ENCODE measurements at regions not wholly inside any gene's neighbourhood (a gene's known extent, or its start where the extent isn't known, plus 50 kb on each side); places are given as distances from the start of the nearest gene placed in this dataset.

DNA sequence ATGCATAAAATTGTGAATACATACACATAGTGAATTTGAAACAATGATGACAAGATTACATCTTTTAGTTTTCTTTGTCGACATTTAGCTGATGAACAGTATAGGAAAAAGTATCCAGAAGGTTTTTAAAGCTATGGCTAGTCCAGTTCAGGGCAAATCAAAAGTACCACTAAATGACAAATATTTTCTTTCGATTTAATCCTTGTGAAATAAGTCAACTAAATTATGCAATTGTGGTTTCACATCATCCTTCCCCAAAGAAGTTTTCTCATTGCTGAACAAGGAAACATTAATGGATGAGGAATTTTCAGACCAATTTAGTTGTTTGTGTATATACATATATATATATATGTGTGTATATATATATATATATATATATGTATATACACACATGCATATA, 774.0 kb downstream of the DNAJB9 start:
- H3K4me3 ChIP-seq (ENCODE audit: low read depth, low read length): no peak overlapping the region
- TF ChIP-seq, protein P1, sequence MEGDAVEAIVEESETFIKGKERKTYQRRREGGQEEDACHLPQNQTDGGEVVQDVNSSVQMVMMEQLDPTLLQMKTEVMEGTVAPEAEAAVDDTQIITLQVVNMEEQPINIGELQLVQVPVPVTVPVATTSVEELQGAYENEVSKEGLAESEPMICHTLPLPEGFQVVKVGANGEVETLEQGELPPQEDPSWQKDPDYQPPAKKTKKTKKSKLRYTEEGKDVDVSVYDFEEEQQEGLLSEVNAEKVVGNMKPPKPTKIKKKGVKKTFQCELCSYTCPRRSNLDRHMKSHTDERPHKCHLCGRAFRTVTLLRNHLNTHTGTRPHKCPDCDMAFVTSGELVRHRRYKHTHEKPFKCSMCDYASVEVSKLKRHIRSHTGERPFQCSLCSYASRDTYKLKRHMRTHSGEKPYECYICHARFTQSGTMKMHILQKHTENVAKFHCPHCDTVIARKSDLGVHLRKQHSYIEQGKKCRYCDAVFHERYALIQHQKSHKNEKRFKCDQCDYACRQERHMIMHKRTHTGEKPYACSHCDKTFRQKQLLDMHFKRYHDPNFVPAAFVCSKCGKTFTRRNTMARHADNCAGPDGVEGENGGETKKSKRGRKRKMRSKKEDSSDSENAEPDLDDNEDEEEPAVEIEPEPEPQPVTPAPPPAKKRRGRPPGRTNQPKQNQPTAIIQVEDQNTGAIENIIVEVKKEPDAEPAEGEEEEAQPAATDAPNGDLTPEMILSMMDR (IDR thresholded peaks at IDR 0.05; ENCODE audit: insufficient read depth, low read length, poor library complexity, severe bottlenecking): no peak
- no peaks in the 10 kb centered on the region for H3K27me3 ChIP-seq (ENCODE audit: control insufficient read depth, insufficient read depth, low read length)
- H3K36me3 ChIP-seq (ENCODE audit: control insufficient read depth, insufficient read depth, low read length): no peaks in the 10 kb centered on the region
- no peak for DNase-seq (ENCODE audit: low read depth)

DNA sequence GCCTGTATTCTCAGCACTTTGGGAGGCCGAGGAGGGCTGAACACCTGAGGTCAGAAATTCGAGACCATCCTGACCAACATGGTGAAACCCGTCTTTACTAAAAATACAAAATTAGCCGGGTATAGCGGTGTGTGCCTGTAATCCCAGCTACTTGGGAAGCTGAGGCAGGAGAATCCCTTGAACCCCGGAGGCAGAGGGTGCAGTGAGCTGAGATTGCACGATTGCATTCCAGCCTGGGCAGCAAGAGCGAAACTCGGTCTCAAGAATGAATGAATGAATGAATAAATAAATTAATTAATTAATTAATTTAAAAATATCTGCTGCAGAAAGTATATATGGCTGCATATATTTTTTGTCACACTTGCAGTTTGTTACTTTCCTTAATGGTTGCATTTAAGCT, 781.8 kb downstream of the DNAJB9 start:
- Histone ChIP-seq H3K27me3 (ENCODE audit: control insufficient read depth, insufficient read depth, low read length) (no peaks in the 10 kb centered on the region), H3K36me3 (ENCODE audit: control insufficient read depth, insufficient read depth, low read length) (no peaks in the 10 kb centered on the region), H3K4me3 (ENCODE audit: low read depth, low read length) (no peak overlapping the region)
- DNase-seq (ENCODE audit: low read depth): no peak
- TF ChIP-seq, protein P1 (IDR thresholded peaks at IDR 0.05; ENCODE audit: insufficient read depth, low read length, poor library complexity, severe bottlenecking): no peak

DNA sequence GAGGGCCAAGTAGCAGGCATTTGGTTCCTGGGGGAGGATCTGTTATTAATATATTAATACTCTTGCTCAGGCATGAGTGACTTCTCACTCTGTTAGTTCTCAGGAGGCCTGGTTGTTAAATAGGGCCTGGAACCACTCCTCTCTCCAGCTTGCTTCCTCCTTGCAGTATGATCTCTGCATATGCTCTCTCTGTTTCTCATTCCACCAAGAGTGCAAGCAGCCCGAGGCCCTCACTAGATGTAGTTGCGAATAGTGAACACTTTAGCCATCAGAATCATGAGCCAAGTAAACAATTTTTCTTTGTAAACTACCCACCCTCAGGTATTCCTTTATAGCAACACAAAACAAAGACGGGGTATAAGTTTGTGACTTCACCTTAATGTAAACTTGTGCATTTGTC, 784.3 kb downstream of the DNAJB9 start:
- no peaks in the 10 kb centered on the region for H3K27me3 ChIP-seq (ENCODE audit: control insufficient read depth, insufficient read depth, low read length)
- H3K4me3 ChIP-seq (ENCODE audit: low read depth, low read length): no peak overlapping the region
- TF ChIP-seq, protein P1 (IDR thresholded peaks at IDR 0.05; ENCODE audit: insufficient read depth, low read length, poor library complexity, severe bottlenecking): no peak
- no peak for DNase-seq (ENCODE audit: low read depth)
- H3K36me3 ChIP-seq (ENCODE audit: control insufficient read depth, insufficient read depth, low read length): no peaks in the 10 kb centered on the region

DNA sequence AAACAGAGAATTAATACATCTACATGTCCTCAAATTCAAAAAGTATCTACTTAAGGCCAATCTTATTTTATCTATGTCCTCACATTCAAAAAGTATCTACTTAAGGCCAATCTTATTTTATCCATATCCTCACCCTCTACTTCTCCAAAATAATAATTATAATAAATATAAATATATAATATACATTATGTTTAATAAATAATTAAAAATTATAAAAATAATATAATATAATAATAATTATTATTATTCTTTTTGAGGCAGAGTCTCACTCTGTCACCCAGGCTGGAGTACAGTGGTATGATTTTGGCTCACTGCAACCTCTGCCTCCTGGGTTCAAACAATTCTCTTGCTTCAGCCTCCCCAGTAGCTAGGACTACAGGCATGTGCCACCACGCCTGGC, 784.9 kb downstream of the DNAJB9 start:
- Histone ChIP-seq H3K27me3 (ENCODE audit: control insufficient read depth, insufficient read depth, low read length) (no peaks in the 10 kb centered on the region), H3K4me3 (ENCODE audit: low read depth, low read length) (no peak overlapping the region), H3K36me3 (ENCODE audit: control insufficient read depth, insufficient read depth, low read length) (no peaks in the 10 kb centered on the region)
- DNase-seq (ENCODE audit: low read depth): no peak
- TF ChIP-seq, protein P1 (IDR thresholded peaks at IDR 0.05; ENCODE audit: insufficient read depth, low read length, poor library complexity, severe bottlenecking): no peak

DNA sequence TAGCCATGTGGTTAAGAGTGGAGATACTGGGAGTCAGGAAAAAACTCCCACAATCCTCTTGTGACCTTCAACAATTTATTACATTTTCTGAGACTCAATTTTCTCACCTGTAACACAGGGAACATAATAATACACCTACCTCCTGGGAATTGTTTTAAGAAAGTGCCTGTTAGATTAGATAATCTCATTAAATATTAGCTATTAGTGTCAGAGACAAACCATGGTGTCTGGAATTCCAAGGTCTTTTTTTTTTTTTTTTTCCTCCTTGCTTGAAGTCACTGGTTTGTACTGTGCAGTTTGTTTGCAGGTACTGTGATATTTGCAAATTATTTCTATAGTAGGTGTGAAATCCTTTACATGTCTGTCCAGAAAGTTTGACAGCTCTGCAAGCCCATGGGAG, 806.1 kb downstream of the DNAJB9 start:
- no peaks in the 10 kb centered on the region for H3K36me3 ChIP-seq (ENCODE audit: control insufficient read depth, insufficient read depth, low read length)
- DNase-seq (ENCODE audit: low read depth): no peak
- TF ChIP-seq, protein P1 (IDR thresholded peaks at IDR 0.05; ENCODE audit: insufficient read depth, low read length, poor library complexity, severe bottlenecking): no peak
- H3K27me3 ChIP-seq (ENCODE audit: control insufficient read depth, insufficient read depth, low read length): no peaks in the 10 kb centered on the region
- no peak overlapping the region for H3K4me3 ChIP-seq (ENCODE audit: low read depth, low read length)

DNA sequence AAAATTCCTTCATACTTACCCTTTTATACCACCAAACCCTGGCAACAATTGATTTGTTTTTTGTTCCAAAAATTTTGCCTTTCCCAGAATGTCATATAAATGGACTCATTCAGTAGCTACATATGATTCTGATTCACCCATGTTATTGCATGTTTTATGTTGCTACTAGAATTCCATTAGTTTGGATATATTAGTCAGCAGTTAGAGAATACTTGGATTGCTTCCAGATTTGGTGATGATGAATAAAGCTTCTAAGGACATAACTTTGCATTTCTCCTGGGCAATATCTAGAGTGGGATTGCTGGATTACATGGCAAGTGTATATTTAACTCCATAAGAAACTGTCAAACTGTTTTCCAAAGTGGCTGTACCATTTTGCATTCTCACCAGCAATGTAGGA, 806.9 kb downstream of the DNAJB9 start:
- DNase-seq (ENCODE audit: low read depth): no peak
- TF ChIP-seq, protein P1 (IDR thresholded peaks at IDR 0.05; ENCODE audit: insufficient read depth, low read length, poor library complexity, severe bottlenecking): no peak
- no peaks in the 10 kb centered on the region for H3K27me3 ChIP-seq (ENCODE audit: control insufficient read depth, insufficient read depth, low read length)
- no peak overlapping the region for H3K4me3 ChIP-seq (ENCODE audit: low read depth, low read length)
- H3K36me3 ChIP-seq (ENCODE audit: control insufficient read depth, insufficient read depth, low read length): no peaks in the 10 kb centered on the region
